ENCODE measurements at regions not wholly inside any gene's neighbourhood (a gene's known extent, or its start where the extent isn't known, plus 50 kb on each side); places are given as distances from the start of the nearest gene placed in this dataset.

DNA sequence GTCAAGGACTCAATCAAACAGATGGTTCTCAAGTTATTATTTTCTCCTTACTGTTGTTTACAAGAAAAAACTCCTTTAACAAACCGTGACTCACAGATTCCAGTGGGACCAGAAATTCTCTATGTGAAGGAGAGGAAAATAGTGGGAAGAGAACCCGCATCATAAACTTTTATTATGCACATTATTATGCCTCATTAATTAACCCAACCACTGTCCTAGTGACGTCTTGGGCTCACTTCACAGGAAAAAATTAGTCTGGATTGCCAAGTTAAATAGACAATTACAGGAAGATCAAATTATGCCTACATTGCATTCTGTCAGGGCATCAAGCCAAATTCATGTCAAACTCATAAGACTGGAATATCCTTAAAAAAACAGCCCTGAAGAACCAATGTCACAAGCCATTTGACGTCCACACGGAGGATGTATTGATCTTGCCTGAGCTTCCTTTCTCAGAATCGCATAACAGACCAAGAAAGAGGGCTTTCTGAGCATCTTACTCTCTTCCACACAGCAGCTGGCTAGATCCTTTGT, 347.8 kb downstream of the DUSP10 start:
- Mint-ChIP-seq H3K4me3 (no peak overlapping the region), H3K27ac (no peak overlapping the region), H3K36me3 (no peaks in the 10 kb centered on the region), H3K9me3 (peaks cover 13% of the 10 kb centered on the region), H3K27me3 (peaks cover 8% of the 10 kb centered on the region), H3K4me1 (ENCODE audit: unreplicated experiment) (no peaks in the 10 kb centered on the region)
- DNase-seq (ENCODE audit: extremely low spot score, unreplicated experiment): no peak
- TF ChIP-seq, protein P1, sequence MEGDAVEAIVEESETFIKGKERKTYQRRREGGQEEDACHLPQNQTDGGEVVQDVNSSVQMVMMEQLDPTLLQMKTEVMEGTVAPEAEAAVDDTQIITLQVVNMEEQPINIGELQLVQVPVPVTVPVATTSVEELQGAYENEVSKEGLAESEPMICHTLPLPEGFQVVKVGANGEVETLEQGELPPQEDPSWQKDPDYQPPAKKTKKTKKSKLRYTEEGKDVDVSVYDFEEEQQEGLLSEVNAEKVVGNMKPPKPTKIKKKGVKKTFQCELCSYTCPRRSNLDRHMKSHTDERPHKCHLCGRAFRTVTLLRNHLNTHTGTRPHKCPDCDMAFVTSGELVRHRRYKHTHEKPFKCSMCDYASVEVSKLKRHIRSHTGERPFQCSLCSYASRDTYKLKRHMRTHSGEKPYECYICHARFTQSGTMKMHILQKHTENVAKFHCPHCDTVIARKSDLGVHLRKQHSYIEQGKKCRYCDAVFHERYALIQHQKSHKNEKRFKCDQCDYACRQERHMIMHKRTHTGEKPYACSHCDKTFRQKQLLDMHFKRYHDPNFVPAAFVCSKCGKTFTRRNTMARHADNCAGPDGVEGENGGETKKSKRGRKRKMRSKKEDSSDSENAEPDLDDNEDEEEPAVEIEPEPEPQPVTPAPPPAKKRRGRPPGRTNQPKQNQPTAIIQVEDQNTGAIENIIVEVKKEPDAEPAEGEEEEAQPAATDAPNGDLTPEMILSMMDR (conservative IDR thresholded peaks at IDR 0.05): no peak

DNA sequence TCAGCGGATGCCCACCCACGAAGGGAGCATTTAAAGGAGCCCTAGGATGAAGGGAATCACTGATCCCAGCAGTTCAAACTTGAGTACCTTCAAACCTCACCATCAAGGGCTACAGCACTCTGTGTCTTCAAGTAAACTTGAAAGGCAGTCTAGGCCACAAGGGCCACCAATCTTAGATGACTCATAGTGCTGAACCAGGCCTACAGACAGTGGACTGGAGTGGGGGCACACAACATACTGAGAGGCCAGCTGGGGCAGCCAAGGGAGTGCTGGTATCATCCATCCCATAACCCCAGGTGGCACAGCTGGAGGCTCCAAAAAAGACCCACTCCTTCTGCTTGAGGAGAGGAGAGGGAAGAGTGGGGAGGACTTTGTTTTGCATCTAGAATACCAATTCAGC, 345.4 kb downstream of the DUSP10 start:
- Mint-ChIP-seq H3K4me1 (ENCODE audit: unreplicated experiment) (no peaks in the 10 kb centered on the region), H3K27ac (no peak overlapping the region), H3K9me3 (peaks cover 13% of the 10 kb centered on the region), H3K36me3 (no peaks in the 10 kb centered on the region), H3K4me3 (no peak overlapping the region), H3K27me3 (peaks cover 8% of the 10 kb centered on the region)
- TF ChIP-seq, protein P1 (conservative IDR thresholded peaks at IDR 0.05): no peak
- DNase-seq (ENCODE audit: extremely low spot score, unreplicated experiment): no peak

DNA sequence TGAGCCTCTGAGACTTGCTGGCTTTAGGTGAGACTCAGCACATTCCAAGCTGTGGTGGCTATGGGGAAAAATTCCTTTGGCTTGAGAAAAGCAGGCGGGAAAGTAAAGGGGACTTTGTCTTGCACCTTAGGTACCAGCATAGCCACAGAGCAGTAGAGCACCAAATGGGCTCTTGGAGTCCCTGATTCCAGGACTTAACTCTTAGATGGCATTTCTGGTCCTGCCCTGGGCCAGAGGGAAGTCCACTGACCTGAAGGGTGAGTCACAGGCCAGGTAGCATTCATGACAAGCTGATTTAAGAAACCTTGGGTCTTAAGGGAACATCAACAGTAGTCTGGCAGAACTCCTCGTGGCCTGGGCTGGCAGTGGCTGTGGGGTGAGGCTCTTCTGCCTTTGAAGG, 344.7 kb downstream of the DUSP10 start:
- H3K4me3 Mint-ChIP-seq: no peak overlapping the region
- TF ChIP-seq, protein P1 (conservative IDR thresholded peaks at IDR 0.05): no peak
- no peak for DNase-seq (ENCODE audit: extremely low spot score, unreplicated experiment)
- no peaks in the 10 kb centered on the region for H3K4me1 Mint-ChIP-seq (ENCODE audit: unreplicated experiment)
- peaks cover 8% of the 10 kb centered on the region for H3K27me3 Mint-ChIP-seq
- no peaks in the 10 kb centered on the region for H3K36me3 Mint-ChIP-seq
- H3K9me3 Mint-ChIP-seq: peaks cover 13% of the 10 kb centered on the region
- no peak overlapping the region for H3K27ac Mint-ChIP-seq

DNA sequence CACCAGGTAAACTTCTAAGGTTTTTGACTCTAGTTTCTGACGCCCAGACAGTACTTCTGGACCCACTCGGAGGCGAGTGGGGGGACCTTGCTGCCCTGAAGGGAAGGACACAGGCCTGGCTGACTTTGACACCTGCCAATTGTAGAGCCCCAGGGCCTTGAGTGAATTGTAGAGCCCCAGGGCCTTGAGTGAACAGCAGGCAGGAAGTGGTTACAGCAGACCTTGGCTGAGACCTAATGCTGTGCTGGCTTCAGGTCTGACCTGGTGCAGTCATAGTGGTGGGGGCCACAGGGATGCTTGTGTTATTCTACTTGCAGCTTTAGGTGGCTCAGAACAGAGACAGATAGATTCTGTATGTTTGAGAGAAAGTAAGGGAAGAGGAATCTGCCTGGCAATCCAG, 344.3 kb downstream of the DUSP10 start:
- no peak overlapping the region for H3K4me3 Mint-ChIP-seq
- H3K4me1 Mint-ChIP-seq (ENCODE audit: unreplicated experiment): no peaks in the 10 kb centered on the region
- peaks cover 8% of the 10 kb centered on the region for H3K27me3 Mint-ChIP-seq
- H3K9me3 Mint-ChIP-seq: peaks cover 13% of the 10 kb centered on the region
- no peaks in the 10 kb centered on the region for H3K36me3 Mint-ChIP-seq
- no peak for DNase-seq (ENCODE audit: extremely low spot score, unreplicated experiment)
- TF ChIP-seq, protein P1 (conservative IDR thresholded peaks at IDR 0.05): no peak
- H3K27ac Mint-ChIP-seq: no peak overlapping the region

DNA sequence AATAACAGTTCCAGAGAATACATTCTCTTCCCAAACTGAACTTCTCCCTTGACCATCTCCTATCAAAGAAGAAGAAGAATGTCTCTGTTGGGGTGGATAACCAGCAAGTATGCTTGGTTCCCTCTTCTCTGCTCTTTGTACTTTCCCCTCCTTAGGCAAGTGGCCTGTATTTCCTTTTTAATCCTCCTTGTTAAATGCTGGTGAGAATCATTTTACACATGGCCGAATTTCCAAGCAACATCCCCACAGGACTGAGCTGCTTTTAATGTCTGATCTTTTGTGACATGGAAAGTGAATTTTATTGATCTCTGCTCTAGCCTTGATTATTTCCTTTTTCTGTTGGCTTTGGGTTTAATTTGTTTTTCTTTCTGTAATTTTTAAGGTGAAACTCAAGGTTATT, 336.7 kb downstream of the DUSP10 start:
- no peak for DNase-seq (ENCODE audit: extremely low spot score, unreplicated experiment)
- peaks cover 29% of the 10 kb centered on the region for H3K27me3 Mint-ChIP-seq
- H3K36me3 Mint-ChIP-seq: no peaks in the 10 kb centered on the region
- H3K4me1 Mint-ChIP-seq (ENCODE audit: unreplicated experiment): no peaks in the 10 kb centered on the region
- H3K4me3 Mint-ChIP-seq: no peak overlapping the region
- H3K9me3 Mint-ChIP-seq: no peaks in the 10 kb centered on the region
- TF ChIP-seq, protein P1 (conservative IDR thresholded peaks at IDR 0.05): no peak
- no peak overlapping the region for H3K27ac Mint-ChIP-seq

All from type B pancreatic cell (in vitro differentiated cells).